WTC11 (cell line): ENCODE measurements at regions not wholly inside any gene's neighbourhood (a gene's known extent, or its start where the extent isn't known, plus 50 kb on each side); places are given as distances from the start of the nearest gene placed in this dataset.

Experiments used
- ATAC-seq: fragments of 200-7000 bp; cut with Tn5 transposase; 2 replicates; pipeline ENCODE4 v1.10.0; 2021; ENCODE audit warnings: mild to moderate bottlenecking, moderate library complexity
- CTCF ChIA-PET: fragments of 300-600 bp; sonication (Branson Sonifier 250); formaldehyde crosslinking; loops from one replicate; lab custom pipeline; 2021; ENCODE audit warnings: antibody characterized with exemption; lab: Charles Lee
- POLR2A ChIA-PET: fragments of 350-600 bp; sonication (Branson Sonifier 250); formaldehyde crosslinking; loops from one replicate; lab custom pipeline; 2021; ENCODE audit warnings: antibody characterized with exemption; lab: Charles Lee
- DNase-seq: peaks from one replicate; pipeline ENCODE4 v3.0.0; 2021; ENCODE audit warnings: low spot score
- H3K27ac Mint-ChIP-seq: 2 replicates; pipeline ENCODE4 v1.8.0; 2021; ENCODE audit warnings: mixed read lengths
- H3K27me3 Mint-ChIP-seq: 2 replicates; pipeline ENCODE4 v1.8.0; 2021; ENCODE audit warnings: low read depth, mild to moderate bottlenecking, moderate library complexity, mixed read lengths
- H3K36me3 Mint-ChIP-seq: 2 replicates; pipeline ENCODE4 v1.8.0; 2021; ENCODE audit warnings: mixed read lengths
- H3K4me1 Mint-ChIP-seq: 2 replicates; pipeline ENCODE4 v1.8.0; 2022; ENCODE audit warnings: mixed read lengths
- H3K4me3 Mint-ChIP-seq: 2 replicates; pipeline ENCODE4 v1.8.0; 2021; ENCODE audit warnings: mild to moderate bottlenecking, moderate library complexity, mixed read lengths
- H3K9me3 Mint-ChIP-seq: 2 replicates; pipeline ENCODE4 v1.8.0; 2021; ENCODE audit warnings: mixed read lengths
- AFF4 ChIP-seq: sonication (generic); formaldehyde crosslinking; IDR thresholded peaks from 2 replicates; pipeline ENCODE4 v1.8.1; 2023; ENCODE audit warnings: mild to moderate bottlenecking, missing genetic modification reagents, borderline replicate concordance
- ATF1 ChIP-seq: sonication (generic); formaldehyde crosslinking; IDR thresholded peaks from 2 replicates; pipeline ENCODE4 v1.8.1; 2023; ENCODE audit warnings: mild to moderate bottlenecking, moderate library complexity, missing genetic modification reagents
- FOXJ3 ChIP-seq: sonication (generic); formaldehyde crosslinking; IDR thresholded peaks from 2 replicates; pipeline ENCODE4 v1.9.0; 2021; ENCODE audit warnings: missing genetic modification reagents, mild to moderate bottlenecking, borderline replicate concordance
- FOXK1 ChIP-seq: sonication (generic); formaldehyde crosslinking; IDR thresholded peaks from 2 replicates; pipeline ENCODE4 v1.8.0; 2022; ENCODE audit warnings: mild to moderate bottlenecking, moderate library complexity, missing genetic modification reagents
- FOXP4 ChIP-seq: sonication (generic); formaldehyde crosslinking; IDR thresholded peaks from 2 replicates; pipeline ENCODE4 v1.8.0; 2022; ENCODE audit warnings: mild to moderate bottlenecking, missing genetic modification reagents
- GRHL2 ChIP-seq: fragments of 250-450 bp; sonication (Bioruptor Pico); IDR thresholded peaks from 2 replicates; pipeline ENCODE4 v1.8.0; 2022; ENCODE audit warnings: mild to moderate bottlenecking, moderate library complexity; ENCODE audit not compliant: insufficient replicate concordance, severe bottlenecking
- JUN ChIP-seq: sonication (generic); formaldehyde crosslinking; IDR thresholded peaks from 2 replicates; pipeline ENCODE4 v1.8.0; 2023; ENCODE audit warnings: mild to moderate bottlenecking, missing genetic modification reagents
- NFE2L1 ChIP-seq: sonication (generic); formaldehyde crosslinking; IDR thresholded peaks from 2 replicates; pipeline ENCODE4 v1.8.1; 2023; ENCODE audit warnings: missing genetic modification reagents
- RELA ChIP-seq: sonication (generic); formaldehyde crosslinking; IDR thresholded peaks from 2 replicates; pipeline ENCODE4 v1.8.1; 2022; ENCODE audit warnings: missing genetic modification reagents, mild to moderate bottlenecking, borderline replicate concordance
- SMAD4 ChIP-seq: sonication (generic); formaldehyde crosslinking; IDR thresholded peaks from 2 replicates; pipeline ENCODE4 v1.8.0; 2022; ENCODE audit warnings: mild to moderate bottlenecking, missing genetic modification reagents
- SOX15 ChIP-seq: fragments of 250-450 bp; sonication (Bioruptor Pico); IDR thresholded peaks from 2 replicates; pipeline ENCODE4 v1.9.0; 2021; ENCODE audit warnings: mild to moderate bottlenecking
- ZNF219 ChIP-seq: sonication (generic); formaldehyde crosslinking; IDR thresholded peaks from 2 replicates; pipeline ENCODE4 v1.8.0; 2023; ENCODE audit warnings: missing genetic modification reagents, mild to moderate bottlenecking, borderline replicate concordance
- ZNF396 ChIP-seq: fragments of 250-450 bp; sonication (Bioruptor Pico); IDR thresholded peaks from 2 replicates; pipeline ENCODE4 v1.8.0; 2021; ENCODE audit warnings: mild to moderate bottlenecking, moderate library complexity, borderline replicate concordance
- ZNF423 ChIP-seq: fragments of 250-450 bp; sonication (Bioruptor Pico); IDR thresholded peaks from 2 replicates; pipeline ENCODE4 v2.1.2; 2022; ENCODE audit warnings: mild to moderate bottlenecking, moderate library complexity
- TF ChIP-seq, protein P1 (sequence below): fragments of 250-450 bp; sonication (Bioruptor Pico); IDR thresholded peaks from 2 replicates; pipeline ENCODE4 v1.9.0; 2021; ENCODE audit warnings: mild to moderate bottlenecking
- TF ChIP-seq, protein P2 (sequence below): sonication (generic); formaldehyde crosslinking; IDR thresholded peaks from 2 replicates; pipeline ENCODE4 v1.8.0; 2022; ENCODE audit warnings: mild to moderate bottlenecking, missing genetic modification reagents
- TF ChIP-seq, protein P3 (sequence below): sonication (generic); formaldehyde crosslinking; IDR thresholded peaks from 2 replicates; pipeline ENCODE4 v1.8.0; 2023; ENCODE audit warnings: mild to moderate bottlenecking, missing genetic modification reagents

DNA sequence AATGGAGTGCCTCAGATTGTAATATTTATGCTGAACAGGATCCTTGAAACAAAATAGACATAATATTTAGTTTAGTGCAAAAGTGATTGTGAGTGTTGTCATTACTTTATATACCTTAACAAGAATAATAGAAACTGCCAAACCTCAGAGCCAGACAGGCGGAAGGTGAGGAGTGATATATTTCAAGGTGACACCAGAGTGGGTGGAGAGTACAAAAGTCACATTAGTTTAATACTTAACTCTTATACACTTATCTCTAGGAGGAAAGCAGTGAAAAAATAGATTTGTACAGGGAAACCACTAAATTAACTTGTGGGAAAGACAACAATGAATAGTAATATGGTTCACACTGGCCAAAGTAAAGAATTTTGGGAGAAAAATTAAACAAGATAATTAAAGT lies 342.8 kb upstream of the NDST4 start:
- no peak for DNase-seq
- CTCF ChIA-PET, result no interaction called here
- TF ChIP-seq SMAD4 (CRISPR knock-in tag), result no peak
- Mint-ChIP-seq H3K27me3 (no peaks in the 10 kb centered on the region), H3K36me3 (no peaks in the 10 kb centered on the region), H3K9me3 (peaks cover 20% of the 10 kb centered on the region), H3K4me3 (no peak overlapping the region), H3K27ac (no peak overlapping the region), H3K4me1 (no peaks in the 10 kb centered on the region)
- no peak for ATAC-seq
- POLR2A ChIA-PET, result no interaction called here

- no peak overlapping the region for H3K4me3 Mint-ChIP-seq
- ATAC-seq (no peak), DNase-seq (no peak)
- no peak overlapping the region for H3K27ac Mint-ChIP-seq
- no peak for TF ChIP-seq ZNF219 (CRISPR knock-in tag)
- no peak for TF ChIP-seq SOX15 (CRISPR knock-in tag)
- TF ChIP-seq AFF4, result no peak
- TF ChIP-seq ATF1, result no peak
- TF ChIP-seq FOXP4 (CRISPR knock-in tag), result no peak
- no peak for TF ChIP-seq RELA (CRISPR knock-in tag)
- TF ChIP-seq NFE2L1 (CRISPR knock-in tag), result no peak
- TF ChIP-seq, protein P1, sequence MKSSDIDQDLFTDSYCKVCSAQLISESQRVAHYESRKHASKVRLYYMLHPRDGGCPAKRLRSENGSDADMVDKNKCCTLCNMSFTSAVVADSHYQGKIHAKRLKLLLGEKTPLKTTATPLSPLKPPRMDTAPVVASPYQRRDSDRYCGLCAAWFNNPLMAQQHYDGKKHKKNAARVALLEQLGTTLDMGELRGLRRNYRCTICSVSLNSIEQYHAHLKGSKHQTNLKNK (CRISPR knock-in tag), result no peak
- TF ChIP-seq GRHL2, result no peak
- TF ChIP-seq ZNF423, result no peak
- no peak for TF ChIP-seq JUN (CRISPR knock-in tag)
- TF ChIP-seq FOXK1, result no peak
- TF ChIP-seq, protein P2, sequence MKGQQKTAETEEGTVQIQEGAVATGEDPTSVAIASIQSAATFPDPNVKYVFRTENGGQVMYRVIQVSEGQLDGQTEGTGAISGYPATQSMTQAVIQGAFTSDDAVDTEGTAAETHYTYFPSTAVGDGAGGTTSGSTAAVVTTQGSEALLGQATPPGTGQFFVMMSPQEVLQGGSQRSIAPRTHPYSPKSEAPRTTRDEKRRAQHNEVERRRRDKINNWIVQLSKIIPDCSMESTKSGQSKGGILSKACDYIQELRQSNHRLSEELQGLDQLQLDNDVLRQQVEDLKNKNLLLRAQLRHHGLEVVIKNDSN, result no peak
- no peak for TF ChIP-seq FOXJ3
- no peak for TF ChIP-seq ZNF396
- TF ChIP-seq, protein P3, sequence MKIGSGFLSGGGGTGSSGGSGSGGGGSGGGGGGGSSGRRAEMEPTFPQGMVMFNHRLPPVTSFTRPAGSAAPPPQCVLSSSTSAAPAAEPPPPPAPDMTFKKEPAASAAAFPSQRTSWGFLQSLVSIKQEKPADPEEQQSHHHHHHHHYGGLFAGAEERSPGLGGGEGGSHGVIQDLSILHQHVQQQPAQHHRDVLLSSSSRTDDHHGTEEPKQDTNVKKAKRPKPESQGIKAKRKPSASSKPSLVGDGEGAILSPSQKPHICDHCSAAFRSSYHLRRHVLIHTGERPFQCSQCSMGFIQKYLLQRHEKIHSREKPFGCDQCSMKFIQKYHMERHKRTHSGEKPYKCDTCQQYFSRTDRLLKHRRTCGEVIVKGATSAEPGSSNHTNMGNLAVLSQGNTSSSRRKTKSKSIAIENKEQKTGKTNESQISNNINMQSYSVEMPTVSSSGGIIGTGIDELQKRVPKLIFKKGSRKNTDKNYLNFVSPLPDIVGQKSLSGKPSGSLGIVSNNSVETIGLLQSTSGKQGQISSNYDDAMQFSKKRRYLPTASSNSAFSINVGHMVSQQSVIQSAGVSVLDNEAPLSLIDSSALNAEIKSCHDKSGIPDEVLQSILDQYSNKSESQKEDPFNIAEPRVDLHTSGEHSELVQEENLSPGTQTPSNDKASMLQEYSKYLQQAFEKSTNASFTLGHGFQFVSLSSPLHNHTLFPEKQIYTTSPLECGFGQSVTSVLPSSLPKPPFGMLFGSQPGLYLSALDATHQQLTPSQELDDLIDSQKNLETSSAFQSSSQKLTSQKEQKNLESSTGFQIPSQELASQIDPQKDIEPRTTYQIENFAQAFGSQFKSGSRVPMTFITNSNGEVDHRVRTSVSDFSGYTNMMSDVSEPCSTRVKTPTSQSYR (CRISPR knock-in tag), result no peak
- no peaks in the 10 kb centered on the region for H3K4me1 Mint-ChIP-seq
- H3K36me3 Mint-ChIP-seq, result no peaks in the 10 kb centered on the region
- ChIA-PET CTCF (no interaction called here), POLR2A (no interaction called here)
- H3K27me3 Mint-ChIP-seq, result no peaks in the 10 kb centered on the region
- peaks cover 22% of the 10 kb centered on the region for H3K9me3 Mint-ChIP-seq
Measured at GRCh38 chr4:115454228-115454627, 340.8 kb upstream of the NDST4 start.
